H1 (cell line): ENCODE measurements at regions not wholly inside any gene's neighbourhood (a gene's known extent, or its start where the extent isn't known, plus 50 kb on each side); places are given as distances from the start of the nearest gene placed in this dataset. TPM values are rescaled to one million over a fixed set of nuclear protein-coding genes. Genes with fewer than 3 reads are reported as not detected.

Experiments
- small RNA-seq: library from polyadenylated mRNA; stranded (forward); fragments of <200 nt; extraction: miRNeasy Mini kit (QIAGEN cat#:217004); gene quantifications from one replicate; pipeline ENCODE3, GENCODE V24; 2013; ENCODE audit not compliant: insufficient read depth

Small RNA genes lying in the stretch of these regions (small RNA-seq; reads per million reads assigned to genes)
- gene AL008629.1 (not detected), gene HDGFP1 (not detected), gene MCRIP2P1 (not detected), gene RNA5SP514 (0.86 reads per million)
